ENCODE measurements at regions not wholly inside any gene's neighbourhood (a gene's known extent, or its start where the extent isn't known, plus 50 kb on each side); places are given as distances from the start of the nearest gene placed in this dataset.

- peak overlapping the region; percentile 12 for H3K27ac ChIP-seq (ENCODE audit: low read length)
- no peak overlapping the region for H3K4me3 ChIP-seq (ENCODE audit: low read length)
- H3K4me2 ChIP-seq (ENCODE audit: low read length), result no peak overlapping the region
- H3K9me2 ChIP-seq (replicated peaks; ENCODE audit: low read length), result no peaks in the 10 kb centered on the region
- DNase-seq (peak; percentile 88), ATAC-seq (peak; percentile 31)
- H3K4me1 ChIP-seq (ENCODE audit: insufficient read depth, low read length), result peaks cover 4% of the 10 kb centered on the region; the same call in 1 of the 2 replicates
- no peaks in the 10 kb centered on the region for H3F3A ChIP-seq (ENCODE audit: low read length, unreplicated experiment)
- intact Hi-C loops (cut with micrococcal nuclease), result no loop called here
- CTCF ChIA-PET, result no interaction called here
- H3K36me3 ChIP-seq (ENCODE audit: low read depth, low read length), result no peaks in the 10 kb centered on the region
- H2AFZ ChIP-seq (ENCODE audit: low read length), result no peak overlapping the region
- H4K20me1 ChIP-seq (ENCODE audit: low read length), result no peaks in the 10 kb centered on the region
- POLR2A ChIA-PET (ENCODE audit: unreplicated experiment), result no interaction called here
- no peaks in the 10 kb centered on the region for H3K27me3 ChIP-seq (ENCODE audit: low read length)
- H3K9me3 ChIP-seq (ENCODE audit: low read length), result no peaks in the 10 kb centered on the region
- BruUV-seq (replicated peaks), result no TSS peak
- no peak overlapping the region for H3K9ac ChIP-seq (ENCODE audit: low read length)
- TF ChIP-seq CTCF (conservative IDR thresholded peaks at IDR 0.05; ENCODE audit: low read depth, low read length) (no peak), EZH2phosphoT487 (IDR thresholded peaks at IDR 0.05; ENCODE audit: borderline replicate concordance, low read length) (no peak), EZH2 (IDR thresholded peaks at IDR 0.05; ENCODE audit: low read length, unreplicated experiment) (no peak)
- H3K79me2 ChIP-seq (ENCODE audit: low read length), result no peaks in the 10 kb centered on the region
These were observed 268.6 kb upstream of the IGFBP7 start for GRCh38 chr4:57378766-57379165.

GRCh38 chr4:57374866-57375595 lies 264.8 kb upstream of the IGFBP7 start:
- no peaks in the 10 kb centered on the region for H3K27me3 ChIP-seq (ENCODE audit: low read length)
- no peak for TF ChIP-seq EZH2 (IDR thresholded peaks at IDR 0.05; ENCODE audit: low read length, unreplicated experiment)
- TF ChIP-seq EZH2phosphoT487 (IDR thresholded peaks at IDR 0.05; ENCODE audit: borderline replicate concordance, low read length), result no peak
- TF ChIP-seq CTCF (conservative IDR thresholded peaks at IDR 0.05; ENCODE audit: low read depth, low read length), result no peak
- DNase-seq, result peak; percentile 56
- H3K4me2 ChIP-seq (ENCODE audit: low read length), result no peak overlapping the region
- no peaks in the 10 kb centered on the region for H3F3A ChIP-seq (ENCODE audit: low read length, unreplicated experiment)
- no TSS peak for BruUV-seq (replicated peaks)
- H3K9me3 ChIP-seq (ENCODE audit: low read length), result 0 out of 2 replicates have a peak, but pooled peaks cover 3% of the 10 kb centered on the region
- H3K27ac ChIP-seq (ENCODE audit: low read length), result no peak overlapping the region
- ChIA-PET CTCF (no interaction called here), POLR2A (ENCODE audit: unreplicated experiment) (no interaction called here)
- H2AFZ ChIP-seq (ENCODE audit: low read length), result no peak overlapping the region
- H3K9me2 ChIP-seq (replicated peaks; ENCODE audit: low read length), result no peaks in the 10 kb centered on the region
- H3K4me1 ChIP-seq (ENCODE audit: insufficient read depth, low read length), result peaks cover 9% of the 10 kb centered on the region; the same call in 1 of the 2 replicates
- intact Hi-C loops (cut with micrococcal nuclease), result no loop called here
- H3K36me3 ChIP-seq (ENCODE audit: low read depth, low read length), result no peaks in the 10 kb centered on the region
- no peaks in the 10 kb centered on the region for H4K20me1 ChIP-seq (ENCODE audit: low read length)
- H3K4me3 ChIP-seq (ENCODE audit: low read length), result no peak overlapping the region
- no peaks in the 10 kb centered on the region for H3K79me2 ChIP-seq (ENCODE audit: low read length)
- no peak overlapping the region for H3K9ac ChIP-seq (ENCODE audit: low read length)
- no peak for ATAC-seq

DNA sequence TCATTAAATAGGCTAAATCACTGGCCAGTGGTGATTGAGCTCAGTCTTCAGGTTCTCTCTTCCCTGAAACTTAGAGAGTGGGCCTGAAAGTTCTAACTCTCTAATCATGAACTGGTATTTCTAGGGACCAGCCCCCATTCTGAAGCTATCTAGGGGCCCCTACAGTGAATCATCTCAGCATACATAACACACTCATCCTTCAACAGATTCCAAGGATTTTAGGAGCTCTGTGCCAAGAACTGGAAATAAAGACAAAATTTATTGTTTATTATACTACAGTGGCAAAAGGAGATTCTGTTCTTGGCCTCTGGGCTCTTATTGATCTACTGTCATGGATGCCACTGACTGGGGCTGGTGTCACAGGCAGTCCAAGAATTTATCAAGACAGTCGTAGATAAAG lies 263.8 kb upstream of the IGFBP7 start:
- ChIA-PET POLR2A (ENCODE audit: unreplicated experiment) (no interaction called here), CTCF (no interaction called here)
- no peak overlapping the region for H3K4me2 ChIP-seq (ENCODE audit: low read length)

More for the DNA sequence above, 263.8 kb upstream of the IGFBP7 start:
- Histone ChIP-seq H3F3A (ENCODE audit: low read length, unreplicated experiment) (no peaks in the 10 kb centered on the region), H3K9ac (ENCODE audit: low read length) (no peak overlapping the region), H3K27me3 (ENCODE audit: low read length) (no peaks in the 10 kb centered on the region), H3K4me1 (ENCODE audit: insufficient read depth, low read length) (peaks cover 6% of the 10 kb centered on the region; the same call in 1 of the 2 replicates), H2AFZ (ENCODE audit: low read length) (no peak overlapping the region), H3K4me3 (ENCODE audit: low read length) (no peak overlapping the region), H3K27ac (ENCODE audit: low read length) (no peak overlapping the region), H3K9me3 (ENCODE audit: low read length) (0 out of 2 replicates have a peak, but pooled peaks cover 3% of the 10 kb centered on the region), H3K9me2 (replicated peaks; ENCODE audit: low read length) (no peaks in the 10 kb centered on the region), H3K79me2 (ENCODE audit: low read length) (no peaks in the 10 kb centered on the region), H3K36me3 (ENCODE audit: low read depth, low read length) (no peaks in the 10 kb centered on the region), H4K20me1 (ENCODE audit: low read length) (no peaks in the 10 kb centered on the region)
- intact Hi-C loops (cut with micrococcal nuclease), result no loop called here
- no peak for TF ChIP-seq EZH2 (IDR thresholded peaks at IDR 0.05; ENCODE audit: low read length, unreplicated experiment)
- no peak for TF ChIP-seq CTCF (conservative IDR thresholded peaks at IDR 0.05; ENCODE audit: low read depth, low read length)
- TF ChIP-seq EZH2phosphoT487 (IDR thresholded peaks at IDR 0.05; ENCODE audit: borderline replicate concordance, low read length), result no peak
- ATAC-seq (no peak), DNase-seq (peak; percentile 43)
- no TSS peak for BruUV-seq (replicated peaks)

Measured in PC-3 (cell line).